GM12874 (cell line): ENCODE measurements at regions not wholly inside any gene's neighbourhood (a gene's known extent, or its start where the extent isn't known, plus 50 kb on each side); places are given as distances from the start of the nearest gene placed in this dataset.

Experiments
- TF ChIP-seq, protein P1 (sequence below): IDR thresholded peaks from 2 replicates; pipeline ENCODE4 v1.5.1; 2011; ENCODE audit warnings: low read depth, mild to moderate bottlenecking, control low read depth, low read length, moderate library complexity; ENCODE audit not compliant: insufficient read depth

GRCh38 chrX:39170464-39170863 lies 369.2 kb downstream of the MID1IP1 start:
- TF ChIP-seq, protein P1, sequence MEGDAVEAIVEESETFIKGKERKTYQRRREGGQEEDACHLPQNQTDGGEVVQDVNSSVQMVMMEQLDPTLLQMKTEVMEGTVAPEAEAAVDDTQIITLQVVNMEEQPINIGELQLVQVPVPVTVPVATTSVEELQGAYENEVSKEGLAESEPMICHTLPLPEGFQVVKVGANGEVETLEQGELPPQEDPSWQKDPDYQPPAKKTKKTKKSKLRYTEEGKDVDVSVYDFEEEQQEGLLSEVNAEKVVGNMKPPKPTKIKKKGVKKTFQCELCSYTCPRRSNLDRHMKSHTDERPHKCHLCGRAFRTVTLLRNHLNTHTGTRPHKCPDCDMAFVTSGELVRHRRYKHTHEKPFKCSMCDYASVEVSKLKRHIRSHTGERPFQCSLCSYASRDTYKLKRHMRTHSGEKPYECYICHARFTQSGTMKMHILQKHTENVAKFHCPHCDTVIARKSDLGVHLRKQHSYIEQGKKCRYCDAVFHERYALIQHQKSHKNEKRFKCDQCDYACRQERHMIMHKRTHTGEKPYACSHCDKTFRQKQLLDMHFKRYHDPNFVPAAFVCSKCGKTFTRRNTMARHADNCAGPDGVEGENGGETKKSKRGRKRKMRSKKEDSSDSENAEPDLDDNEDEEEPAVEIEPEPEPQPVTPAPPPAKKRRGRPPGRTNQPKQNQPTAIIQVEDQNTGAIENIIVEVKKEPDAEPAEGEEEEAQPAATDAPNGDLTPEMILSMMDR, result no peak

- TF ChIP-seq, protein P1, result no peak
These were observed 370.4 kb downstream of the MID1IP1 start for GRCh38 chrX:39171686-39172085.

DNA sequence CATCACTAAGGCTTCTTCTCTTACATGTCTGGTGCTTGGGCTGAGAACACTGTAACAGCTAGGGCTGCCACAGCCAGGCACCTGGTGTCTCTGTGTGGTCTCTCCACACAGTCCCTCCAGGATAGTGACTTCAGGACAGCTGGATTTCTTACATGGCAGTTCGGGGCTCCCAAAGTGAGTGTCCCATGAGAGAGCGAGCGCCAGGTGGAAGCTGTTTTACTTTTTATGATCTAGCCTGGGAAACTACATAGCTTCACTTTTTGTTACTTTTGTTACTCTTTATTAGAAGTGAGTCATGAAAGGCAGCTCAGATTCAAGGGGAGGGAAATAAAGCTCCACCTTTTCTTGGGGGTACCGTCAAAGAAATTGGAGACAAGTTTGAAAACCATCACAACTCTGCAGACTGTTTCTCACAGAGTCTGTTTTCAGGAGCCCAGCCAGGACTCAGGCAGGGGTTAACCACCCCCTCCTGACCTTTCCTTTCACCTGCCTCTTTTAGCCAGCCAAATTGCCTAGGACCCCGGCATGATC lies 373.0 kb downstream of the MID1IP1 start:
- TF ChIP-seq, protein P1, result no peak

GRCh38 chrX:39174772-39175417 lies 373.6 kb downstream of the MID1IP1 start:
- TF ChIP-seq, protein P1, result no peak

GRCh38 chrX:39175418-39176057 lies 374.3 kb downstream of the MID1IP1 start:
- TF ChIP-seq, protein P1, result no peak

- TF ChIP-seq, protein P1, result no peak
These were observed 374.8 kb downstream of the MID1IP1 start for GRCh38 chrX:39176105-39176504.

GRCh38 chrX:39189431-39189830 lies 388.2 kb downstream of the MID1IP1 start:
- TF ChIP-seq, protein P1, result no peak
